Sigmoid colon (tissue), 4 donors: ENCODE measurements at regions not wholly inside any gene's neighbourhood (a gene's known extent, or its start where the extent isn't known, plus 50 kb on each side); places are given as distances from the start of the nearest gene placed in this dataset.

Experiments
- EP300 ChIP-seq, 4 donors: sonication (generic); formaldehyde crosslinking; IDR thresholded peaks; one replicate each; pipeline ENCODE4 v1.6.1; 2017; ENCODE audit warnings: antibody characterized with exemption in 4 of 4
- TF ChIP-seq, protein P1 (sequence below), 4 experiments: fragments of 450-650 bp in 3 of 4; fragments of 200-600 bp in 1 of 4; IDR thresholded peaks; one replicate each; pipeline ENCODE4 v1.5.1; 2016 to 2019; ENCODE audit warnings: antibody characterized with exemption in 4 of 4, mild to moderate bottlenecking in 3 of 4, moderate library complexity in 2 of 4

- TF ChIP-seq, protein P1, sequence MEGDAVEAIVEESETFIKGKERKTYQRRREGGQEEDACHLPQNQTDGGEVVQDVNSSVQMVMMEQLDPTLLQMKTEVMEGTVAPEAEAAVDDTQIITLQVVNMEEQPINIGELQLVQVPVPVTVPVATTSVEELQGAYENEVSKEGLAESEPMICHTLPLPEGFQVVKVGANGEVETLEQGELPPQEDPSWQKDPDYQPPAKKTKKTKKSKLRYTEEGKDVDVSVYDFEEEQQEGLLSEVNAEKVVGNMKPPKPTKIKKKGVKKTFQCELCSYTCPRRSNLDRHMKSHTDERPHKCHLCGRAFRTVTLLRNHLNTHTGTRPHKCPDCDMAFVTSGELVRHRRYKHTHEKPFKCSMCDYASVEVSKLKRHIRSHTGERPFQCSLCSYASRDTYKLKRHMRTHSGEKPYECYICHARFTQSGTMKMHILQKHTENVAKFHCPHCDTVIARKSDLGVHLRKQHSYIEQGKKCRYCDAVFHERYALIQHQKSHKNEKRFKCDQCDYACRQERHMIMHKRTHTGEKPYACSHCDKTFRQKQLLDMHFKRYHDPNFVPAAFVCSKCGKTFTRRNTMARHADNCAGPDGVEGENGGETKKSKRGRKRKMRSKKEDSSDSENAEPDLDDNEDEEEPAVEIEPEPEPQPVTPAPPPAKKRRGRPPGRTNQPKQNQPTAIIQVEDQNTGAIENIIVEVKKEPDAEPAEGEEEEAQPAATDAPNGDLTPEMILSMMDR (IDR thresholded peaks at IDR 0.05) = no peak
- no peak for TF ChIP-seq EP300 (IDR thresholded peaks at IDR 0.05)
Measured at GRCh38 chr2:239516954-239517305, 116.1 kb upstream of the HDAC4 start.
